ENCODE measurements at regions not wholly inside any gene's neighbourhood (a gene's known extent, or its start where the extent isn't known, plus 50 kb on each side); places are given as distances from the start of the nearest gene placed in this dataset.

- TF ChIP-seq CTCF (conservative IDR thresholded peaks at IDR 0.05 in 1 of 2, IDR thresholded peaks at IDR 0.05 in 1 of 2; ENCODE audit: low read depth in 1 of 2, low read length in 2 of 2): no peak
- no peak for TF ChIP-seq EZH2 (IDR thresholded peaks at IDR 0.05; ENCODE audit: low read length, missing control alignments)
These were observed 168.3 kb upstream of the SPACA1 start for GRCh38 chr6:87879132-87879861.
